ENCODE measurements at regions not wholly inside any gene's neighbourhood (a gene's known extent, or its start where the extent isn't known, plus 50 kb on each side); places are given as distances from the start of the nearest gene placed in this dataset.

- no peak for TF ChIP-seq CEBPB (IDR thresholded peaks at IDR 0.05)
- TF ChIP-seq CTCF (IDR thresholded peaks at IDR 0.05) = no peak
- no peak for TF ChIP-seq USF2 (IDR thresholded peaks at IDR 0.05)
- no peak for TF ChIP-seq MYC (IDR thresholded peaks at IDR 0.05; ENCODE audit: borderline replicate concordance, low read length)
- TF ChIP-seq E2F6 (IDR thresholded peaks at IDR 0.05; ENCODE audit: borderline replicate concordance, low read depth) = no peak
- no peak for TF ChIP-seq POLR2A (IDR thresholded peaks at IDR 0.05; ENCODE audit: low read length)
- no peak for TF ChIP-seq CHD2 (IDR thresholded peaks at IDR 0.05; ENCODE audit: low read length, partially characterized antibody)
- TF ChIP-seq HOXA7 (CRISPR knock-in tag; IDR thresholded peaks at IDR 0.05) = no peak
- no peak for TF ChIP-seq REST (IDR thresholded peaks at IDR 0.05)
Measured at GRCh38 chr20:6835609-6836008, 68.1 kb downstream of the BMP2 start.

Data from A549 (cell line).